WTC11 (cell line): ENCODE measurements at regions not wholly inside any gene's neighbourhood (a gene's known extent, or its start where the extent isn't known, plus 50 kb on each side); places are given as distances from the start of the nearest gene placed in this dataset.
"Not testable (repeated sequence)": the region's sequence is repeated elsewhere in the genome, so short reads cannot be mapped to it uniquely, and the experiment has no call there.

Experiments
- ATAC-seq: fragments of 200-7000 bp; cut with Tn5 transposase; 2 replicates; pipeline ENCODE4 v1.10.0; 2021; ENCODE audit warnings: mild to moderate bottlenecking, moderate library complexity
- CTCF ChIA-PET: fragments of 300-600 bp; sonication (Branson Sonifier 250); formaldehyde crosslinking; loops from one replicate; lab custom pipeline; 2021; ENCODE audit warnings: antibody characterized with exemption; lab: Charles Lee
- POLR2A ChIA-PET: fragments of 350-600 bp; sonication (Branson Sonifier 250); formaldehyde crosslinking; loops from one replicate; lab custom pipeline; 2021; ENCODE audit warnings: antibody characterized with exemption; lab: Charles Lee
- DNase-seq: peaks from one replicate; pipeline ENCODE4 v3.0.0; 2021; ENCODE audit warnings: low spot score
- H3K27ac Mint-ChIP-seq: 2 replicates; pipeline ENCODE4 v1.8.0; 2021; ENCODE audit warnings: mixed read lengths
- H3K27me3 Mint-ChIP-seq: 2 replicates; pipeline ENCODE4 v1.8.0; 2021; ENCODE audit warnings: low read depth, mild to moderate bottlenecking, moderate library complexity, mixed read lengths
- H3K36me3 Mint-ChIP-seq: 2 replicates; pipeline ENCODE4 v1.8.0; 2021; ENCODE audit warnings: mixed read lengths
- H3K4me1 Mint-ChIP-seq: 2 replicates; pipeline ENCODE4 v1.8.0; 2022; ENCODE audit warnings: mixed read lengths
- H3K4me3 Mint-ChIP-seq: 2 replicates; pipeline ENCODE4 v1.8.0; 2021; ENCODE audit warnings: mild to moderate bottlenecking, moderate library complexity, mixed read lengths
- H3K9me3 Mint-ChIP-seq: 2 replicates; pipeline ENCODE4 v1.8.0; 2021; ENCODE audit warnings: mixed read lengths
- ATF2 ChIP-seq: sonication (generic); formaldehyde crosslinking; IDR thresholded peaks from 2 replicates; pipeline ENCODE4 v1.8.1; 2022; ENCODE audit warnings: low read depth, missing genetic modification reagents, borderline replicate concordance
- E2F5 ChIP-seq: sonication (generic); formaldehyde crosslinking; IDR thresholded peaks from 2 replicates; pipeline ENCODE4 v1.8.1; 2022; ENCODE audit warnings: mild to moderate bottlenecking, moderate library complexity, missing genetic modification reagents
- EMX1 ChIP-seq: fragments of 250-450 bp; sonication (Bioruptor Pico); IDR thresholded peaks from 2 replicates; pipeline ENCODE4 v1.8.0; 2021; ENCODE audit warnings: mild to moderate bottlenecking
- ESRRA ChIP-seq: sonication (generic); formaldehyde crosslinking; IDR thresholded peaks from 2 replicates; pipeline ENCODE4 v1.8.1; 2022; ENCODE audit warnings: mild to moderate bottlenecking, missing genetic modification reagents, borderline replicate concordance
- PRDM15 ChIP-seq: sonication (generic); formaldehyde crosslinking; IDR thresholded peaks from 2 replicates; pipeline ENCODE4 v1.8.0; 2022; ENCODE audit warnings: missing genetic modification reagents
- USF1 ChIP-seq: sonication (generic); formaldehyde crosslinking; IDR thresholded peaks from 2 replicates; pipeline ENCODE4 v1.8.0; 2022; ENCODE audit warnings: mild to moderate bottlenecking, missing genetic modification reagents
- TF ChIP-seq, protein P1 (sequence below): sonication (generic); formaldehyde crosslinking; IDR thresholded peaks from 2 replicates; pipeline ENCODE4 v1.8.1; 2023; ENCODE audit warnings: mild to moderate bottlenecking, missing genetic modification reagents

DNA sequence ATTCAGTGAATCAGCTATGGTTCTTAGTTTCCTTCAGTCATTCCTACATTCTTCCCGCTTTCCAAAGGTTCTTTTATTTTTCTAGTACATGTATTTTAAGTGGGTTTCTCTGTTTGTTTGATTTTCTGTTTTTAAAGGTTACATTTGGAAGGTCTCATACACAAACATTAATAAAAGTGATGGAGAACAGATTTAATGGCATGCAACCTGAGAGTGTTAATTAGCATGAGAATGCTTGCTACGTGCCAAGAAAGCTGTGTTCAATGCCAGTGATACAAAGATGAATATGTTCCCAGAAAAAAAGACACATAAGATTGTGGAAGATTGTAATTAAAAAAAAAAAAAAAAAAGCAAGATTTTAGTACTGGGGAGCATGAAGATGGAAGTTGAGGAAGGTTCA is 61.8 kb upstream of the CDC42EP3 start (continued):
- no peak for TF ChIP-seq E2F5
- no peak for TF ChIP-seq USF1 (CRISPR knock-in tag)
- no peak for TF ChIP-seq ESRRA (CRISPR knock-in tag)
- no peak for TF ChIP-seq ATF2
- TF ChIP-seq, protein P1, sequence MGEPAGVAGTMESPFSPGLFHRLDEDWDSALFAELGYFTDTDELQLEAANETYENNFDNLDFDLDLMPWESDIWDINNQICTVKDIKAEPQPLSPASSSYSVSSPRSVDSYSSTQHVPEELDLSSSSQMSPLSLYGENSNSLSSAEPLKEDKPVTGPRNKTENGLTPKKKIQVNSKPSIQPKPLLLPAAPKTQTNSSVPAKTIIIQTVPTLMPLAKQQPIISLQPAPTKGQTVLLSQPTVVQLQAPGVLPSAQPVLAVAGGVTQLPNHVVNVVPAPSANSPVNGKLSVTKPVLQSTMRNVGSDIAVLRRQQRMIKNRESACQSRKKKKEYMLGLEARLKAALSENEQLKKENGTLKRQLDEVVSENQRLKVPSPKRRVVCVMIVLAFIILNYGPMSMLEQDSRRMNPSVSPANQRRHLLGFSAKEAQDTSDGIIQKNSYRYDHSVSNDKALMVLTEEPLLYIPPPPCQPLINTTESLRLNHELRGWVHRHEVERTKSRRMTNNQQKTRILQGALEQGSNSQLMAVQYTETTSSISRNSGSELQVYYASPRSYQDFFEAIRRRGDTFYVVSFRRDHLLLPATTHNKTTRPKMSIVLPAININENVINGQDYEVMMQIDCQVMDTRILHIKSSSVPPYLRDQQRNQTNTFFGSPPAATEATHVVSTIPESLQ = no peak
- no peak for TF ChIP-seq EMX1
- TF ChIP-seq, all 79 proteins: peak for 0

GRCh38 chr2:37733955-37734354 is 62.5 kb upstream of the CDC42EP3 start:
- ChIA-PET CTCF (interaction anchor here (1.6 kb wide), 1 partner anchor 143 kb away, joined by 3 read pairs; no protein-coding TSS in a partner anchor), POLR2A (interaction anchor here (0.6 kb wide), 1 partner anchor 552 kb away, joined by 4 read pairs; no protein-coding TSS in a partner anchor)
- peaks cover 22% of the 10 kb centered on the region for H3K4me1 Mint-ChIP-seq
- not testable (repeated sequence) for H3K27ac Mint-ChIP-seq, DNase-seq, H3K36me3 Mint-ChIP-seq, H3K4me3 Mint-ChIP-seq, H3K27me3 Mint-ChIP-seq, ATAC-seq, H3K9me3 Mint-ChIP-seq

DNA sequence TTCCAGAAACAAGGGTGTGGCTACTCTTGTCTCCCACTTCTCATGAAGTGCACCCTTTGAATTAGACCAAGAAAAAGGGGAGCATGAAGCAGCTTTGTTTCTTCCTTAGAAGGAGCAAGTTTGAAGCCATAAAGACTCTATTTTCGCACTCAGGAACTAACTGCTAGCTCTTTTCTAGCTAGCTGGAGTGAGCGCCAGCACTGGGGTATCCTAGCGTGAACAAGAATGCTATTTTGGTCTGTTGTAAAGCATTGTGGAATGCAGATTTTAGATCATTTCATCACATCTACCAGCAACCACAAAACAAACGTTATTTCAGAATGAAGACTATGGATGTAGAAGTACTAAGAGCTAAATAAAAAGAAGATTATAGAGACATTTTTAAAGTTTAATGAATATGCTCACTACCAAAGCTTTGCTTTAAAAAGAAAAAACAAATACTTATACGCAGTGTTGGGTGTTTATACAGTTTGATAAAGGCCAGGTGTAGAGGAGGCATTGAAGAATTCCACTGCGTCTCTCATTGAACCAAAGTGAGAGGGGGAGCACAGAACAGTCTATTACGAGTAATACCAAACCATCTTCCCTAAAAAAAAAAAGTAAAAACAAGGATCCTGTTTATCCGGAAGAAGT is 63.6 kb upstream of the CDC42EP3 start:
- not testable (repeated sequence) for DNase-seq

DNA sequence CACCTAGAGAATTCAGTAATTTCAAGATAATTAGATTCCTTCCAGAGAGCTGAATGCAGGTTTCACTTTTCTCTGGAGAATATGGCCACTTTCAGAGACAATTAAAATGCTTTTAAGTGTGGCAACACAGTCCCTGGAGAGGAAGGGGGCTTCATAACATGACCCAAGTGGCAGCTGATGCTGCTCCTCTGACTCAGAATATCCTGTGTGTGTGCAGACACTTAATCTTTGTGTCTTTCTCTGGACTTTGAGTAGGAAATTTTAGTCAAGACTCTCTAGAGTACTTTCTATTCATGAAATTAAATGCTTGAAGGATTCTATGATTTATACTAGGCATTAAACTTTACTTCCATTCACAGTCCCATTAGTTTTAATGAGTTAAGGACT is 64.1 kb upstream of the CDC42EP3 start:
- POLR2A ChIA-PET, H3K27me3 Mint-ChIP-seq, H3K4me3 Mint-ChIP-seq, DNase-seq, ATAC-seq, H3K36me3 Mint-ChIP-seq, H3K9me3 Mint-ChIP-seq, H3K27ac Mint-ChIP-seq: not testable (repeated sequence)
- CTCF ChIA-PET = interaction anchor here (1.6 kb wide), 1 partner anchor 142 kb away, joined by 3 read pairs; no protein-coding TSS in a partner anchor
- peaks cover 22% of the 10 kb centered on the region for H3K4me1 Mint-ChIP-seq

More for the DNA sequence above, 63.6 kb upstream of the CDC42EP3 start:
- ATAC-seq, H3K36me3 Mint-ChIP-seq, H3K9me3 Mint-ChIP-seq, POLR2A ChIA-PET, H3K27me3 Mint-ChIP-seq, H3K27ac Mint-ChIP-seq, H3K4me3 Mint-ChIP-seq: not testable (repeated sequence)
- CTCF ChIA-PET = interaction anchor here (1.6 kb wide), 1 partner anchor 142 kb away, joined by 3 read pairs; no protein-coding TSS in a partner anchor
- peaks cover 22% of the 10 kb centered on the region for H3K4me1 Mint-ChIP-seq

DNA sequence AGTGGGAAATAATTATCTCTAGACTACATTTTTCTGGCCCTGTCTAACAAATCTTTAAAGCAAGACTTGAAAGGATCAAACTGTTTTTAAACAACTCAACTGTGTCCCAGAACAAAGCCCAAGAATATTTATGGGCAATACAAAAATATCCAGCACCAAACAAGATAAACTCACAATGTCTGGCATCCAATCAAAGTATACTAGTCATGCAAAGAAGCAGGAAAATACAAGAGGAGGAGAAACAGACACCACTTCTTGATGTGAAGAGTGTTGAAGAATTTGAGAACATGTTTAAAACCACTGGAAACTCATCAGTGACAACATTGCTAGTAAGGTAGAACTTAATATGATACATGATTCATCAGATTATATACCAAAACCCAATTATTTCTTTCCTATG is 66.1 kb upstream of the CDC42EP3 start:
- Mint-ChIP-seq H3K36me3 (no peaks in the 10 kb centered on the region), H3K4me3 (no peak overlapping the region), H3K27ac (no peak overlapping the region), H3K9me3 (no peaks in the 10 kb centered on the region), H3K27me3 (no peaks in the 10 kb centered on the region), H3K4me1 (peaks cover 22% of the 10 kb centered on the region)
- CTCF ChIA-PET = no interaction called here
- POLR2A ChIA-PET = no interaction called here
- DNase-seq (no peak), ATAC-seq (no peak)
- TF ChIP-seq PRDM15 (CRISPR knock-in tag) = no peak
